ENCODE measurements at regions not wholly inside any gene's neighbourhood (a gene's known extent, or its start where the extent isn't known, plus 50 kb on each side); places are given as distances from the start of the nearest gene placed in this dataset.

GRCh38 chr20:16939051-16939450, 190.9 kb downstream of the OTOR start:
- Histone ChIP-seq H2BK5ac (ENCODE audit: insufficient read length, low read length) (no peak overlapping the region), H3K23me2 (ENCODE audit: insufficient read length, low read depth, low read length, poor library complexity, severe bottlenecking) (no peaks in the 10 kb centered on the region), H3K4me2 (ENCODE audit: insufficient read depth, insufficient read length, low read length) (no peak overlapping the region), H2AFZ (ENCODE audit: low read length) (no peak overlapping the region), H2AK5ac (ENCODE audit: insufficient read length, low read length) (no peak overlapping the region), H2BK15ac (ENCODE audit: low read depth, low read length) (no peak overlapping the region), H4K20me1 (ENCODE audit: control insufficient read depth, insufficient read depth, insufficient read length) (no peaks in the 10 kb centered on the region), H2BK120ac (ENCODE audit: low read depth, low read length, poor library complexity, severe bottlenecking) (no peak overlapping the region), H3K9me3 (ENCODE audit: control insufficient read depth, low read depth, low read length) (no peaks in the 10 kb centered on the region), H3K4ac (ENCODE audit: low read depth, low read length) (no peak overlapping the region), H4K8ac (replicated peaks; ENCODE audit: insufficient read length, low read depth, low read length) (no peak overlapping the region), H3K4me1 (ENCODE audit: insufficient read depth, low read length) (peaks cover 10% of the 10 kb centered on the region), H3T11ph (ENCODE audit: low read length) (no peak overlapping the region), H3K18ac (ENCODE audit: insufficient read length, low read depth, low read length) (no peak overlapping the region), H2BK20ac (ENCODE audit: low read depth, low read length, poor library complexity, severe bottlenecking) (no peak overlapping the region), H2BK12ac (ENCODE audit: insufficient read length, low read depth, low read length) (no peak overlapping the region), H3K79me2 (ENCODE audit: insufficient read depth, low read length) (no peaks in the 10 kb centered on the region), H4K91ac (ENCODE audit: insufficient read length, low read depth, low read length) (no peak overlapping the region), H3K9ac (ENCODE audit: extremely low read depth, insufficient read length, low read length) (no peak overlapping the region), H4K5ac (ENCODE audit: insufficient read length, low read depth, low read length) (no peak overlapping the region), H3K14ac (ENCODE audit: insufficient read depth, low read length) (no peak overlapping the region), H3K27ac (ENCODE audit: insufficient read length, low read depth, low read length) (no peak overlapping the region), H3K79me1 (ENCODE audit: insufficient read depth, low read depth, low read length, poor library complexity, severe bottlenecking) (no peaks in the 10 kb centered on the region), H3K27me3 (ENCODE audit: insufficient read depth, low read length) (no peaks in the 10 kb centered on the region), H3K56ac (ENCODE audit: insufficient read length, low read depth, low read length) (no peak overlapping the region), H3K23ac (ENCODE audit: insufficient read length, low read depth, low read length) (no peak overlapping the region)
- Mint-ChIP-seq H3K9me3 (peaks cover 5 to 8% of the 10 kb centered on the region in 2 experiments; a peak in 4 of 5 replicates), H3K4me1 (peaks cover 38 to 48% of the 10 kb centered on the region in 2 experiments), H3K4me3 (no peak overlapping the region), H3K27me3 (ENCODE audit: low read depth) (no peaks in the 10 kb centered on the region), H3K36me3 (ENCODE audit: insufficient read depth in 1 of 3, low read depth in 3 of 3) (peaks cover 0 to 18% (median 1%) of the 10 kb centered on the region in 3 experiments; a peak in 5 of 7 replicates), H3K27ac (no peak overlapping the region)
- WGBS (ENCODE audit: extremely low coverage, insufficient read length, low lambda C conversion rate), result no CpG with 5 or more reads among the region's 3 CpGs
- DNase-seq, result no peak
- TF ChIP-seq CTCF (conservative IDR thresholded peaks at IDR 0.05), result no peak

Measured in H9 (cell line).